Lower leg skin (tissue), 3 donors: ENCODE measurements at regions not wholly inside any gene's neighbourhood (a gene's known extent, or its start where the extent isn't known, plus 50 kb on each side); places are given as distances from the start of the nearest gene placed in this dataset.

ENCODE experiments used
- CTCF ChIP-seq, 3 donors: fragments of 450-650 bp; IDR thresholded peaks; one replicate each; pipeline ENCODE4 v1.5.1; 2016; ENCODE audit warnings: antibody characterized with exemption in 3 of 3, mild to moderate bottlenecking in 3 of 3, moderate library complexity in 2 of 3
- POLR2A ChIP-seq, 2 donors: fragments of 450-650 bp; IDR thresholded peaks; one replicate each; pipeline ENCODE4 v1.6.1; 2016 to 2017; ENCODE audit warnings: antibody characterized with exemption in 2 of 2, mild to moderate bottlenecking in 1 of 2, moderate library complexity in 1 of 2

- TF ChIP-seq CTCF (IDR thresholded peaks at IDR 0.05): no peak
- TF ChIP-seq POLR2A (IDR thresholded peaks at IDR 0.05): no peak
These were observed 125.0 kb upstream of the IRX3 start for GRCh38 chr16:54411544-54411943.
